Hepatocyte (in vitro differentiated cells): ENCODE measurements at regions not wholly inside any gene's neighbourhood (a gene's known extent, or its start where the extent isn't known, plus 50 kb on each side); places are given as distances from the start of the nearest gene placed in this dataset.

Experiments used
- EZH2 ChIP-seq: fragments of 200-600 bp; sonication (generic); IDR thresholded peaks from 2 replicates; pipeline ENCODE4 v1.6.1; 2016; ENCODE audit warnings: antibody characterized with exemption, mild to moderate bottlenecking, borderline replicate concordance
- TF ChIP-seq, protein P1 (sequence below): fragments of 200-600 bp; sonication (generic); IDR thresholded peaks from 2 replicates; pipeline ENCODE4 v1.5.1; 2016; ENCODE audit warnings: antibody characterized with exemption, mild to moderate bottlenecking; ENCODE audit not compliant: poor library complexity

DNA sequence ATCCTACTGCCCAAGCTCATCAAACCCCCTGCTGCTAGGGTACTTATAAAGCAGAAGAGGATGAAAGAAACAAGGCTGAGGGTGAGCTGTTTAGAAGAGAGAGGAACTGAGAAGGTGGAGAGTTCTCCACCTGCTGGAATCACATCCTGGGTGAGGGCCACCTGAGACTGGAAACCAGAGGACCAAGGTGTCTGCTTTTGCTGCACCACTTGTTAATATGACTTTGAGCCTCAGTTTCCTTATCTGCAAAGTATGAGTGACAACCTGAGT lies 203.2 kb upstream of the SSTR1 start:
- TF ChIP-seq, protein P1, sequence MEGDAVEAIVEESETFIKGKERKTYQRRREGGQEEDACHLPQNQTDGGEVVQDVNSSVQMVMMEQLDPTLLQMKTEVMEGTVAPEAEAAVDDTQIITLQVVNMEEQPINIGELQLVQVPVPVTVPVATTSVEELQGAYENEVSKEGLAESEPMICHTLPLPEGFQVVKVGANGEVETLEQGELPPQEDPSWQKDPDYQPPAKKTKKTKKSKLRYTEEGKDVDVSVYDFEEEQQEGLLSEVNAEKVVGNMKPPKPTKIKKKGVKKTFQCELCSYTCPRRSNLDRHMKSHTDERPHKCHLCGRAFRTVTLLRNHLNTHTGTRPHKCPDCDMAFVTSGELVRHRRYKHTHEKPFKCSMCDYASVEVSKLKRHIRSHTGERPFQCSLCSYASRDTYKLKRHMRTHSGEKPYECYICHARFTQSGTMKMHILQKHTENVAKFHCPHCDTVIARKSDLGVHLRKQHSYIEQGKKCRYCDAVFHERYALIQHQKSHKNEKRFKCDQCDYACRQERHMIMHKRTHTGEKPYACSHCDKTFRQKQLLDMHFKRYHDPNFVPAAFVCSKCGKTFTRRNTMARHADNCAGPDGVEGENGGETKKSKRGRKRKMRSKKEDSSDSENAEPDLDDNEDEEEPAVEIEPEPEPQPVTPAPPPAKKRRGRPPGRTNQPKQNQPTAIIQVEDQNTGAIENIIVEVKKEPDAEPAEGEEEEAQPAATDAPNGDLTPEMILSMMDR: no peak
- no peak for TF ChIP-seq EZH2
